ENCODE measurements at regions not wholly inside any gene's neighbourhood (a gene's known extent, or its start where the extent isn't known, plus 50 kb on each side); places are given as distances from the start of the nearest gene placed in this dataset.

GRCh38 chr13:85619321-85619720 is 179.9 kb downstream of the SLITRK6 start:
- Mint-ChIP-seq H3K36me3 (ENCODE audit: low read depth) (peaks cover 3% of the 10 kb centered on the region; the same call in 1 of the 3 replicates), H3K27me3 (ENCODE audit: insufficient read depth, low read depth, poor library complexity) (no peaks in the 10 kb centered on the region), H3K9me3 (peaks cover 4% of the 10 kb centered on the region; the same call in 2 of the 3 replicates)

More at GRCh38 chr13:85619321-85619720, 179.9 kb downstream of the SLITRK6 start:
- Histone ChIP-seq H3K27ac (ENCODE audit: low read depth) (no peak overlapping the region), H3K4me2 (no peak overlapping the region), H4K20me1 (replicated peaks; ENCODE audit: insufficient read depth) (no peaks in the 10 kb centered on the region), H3K27me3 (ENCODE audit: insufficient read depth) (no peaks in the 10 kb centered on the region; the same call in 1 of the 2 replicates), H3F3A (replicated peaks; ENCODE audit: low read depth) (no peaks in the 10 kb centered on the region), H2AFZ (no peak overlapping the region), H3K9me2 (ENCODE audit: insufficient read depth) (no peaks in the 10 kb centered on the region), H3K79me2 (replicated peaks; ENCODE audit: insufficient read depth) (no peaks in the 10 kb centered on the region), H3K4me1 (ENCODE audit: insufficient read depth) (no peaks in the 10 kb centered on the region), H3K36me3 (ENCODE audit: insufficient read depth) (no peaks in the 10 kb centered on the region), H3K4me3 (no peak overlapping the region)
- DNase-seq (ENCODE audit: low spot score) (peak; percentile 13), ATAC-seq (no peak; the same call in 2 of the 3 replicates)
- TF ChIP-seq ZNF462 (CRISPR knock-in tag; IDR thresholded peaks at IDR 0.05) (no peak), STAT1 (IDR thresholded peaks at IDR 0.05; ENCODE audit: unreplicated experiment) (no peak), JUNB (IDR thresholded peaks at IDR 0.05; ENCODE audit: unreplicated experiment) (no peak), CREB1 (CRISPR knock-in tag; IDR thresholded peaks at IDR 0.05; ENCODE audit: low read depth) (no peak), EZH2phosphoT487 (IDR thresholded peaks at IDR 0.05; ENCODE audit: unreplicated experiment) (no peak), REST (IDR thresholded peaks at IDR 0.05; ENCODE audit: unreplicated experiment) (no peak), EZH2 (IDR thresholded peaks at IDR 0.05; ENCODE audit: low read depth, unreplicated experiment) (no peak), POLR2AphosphoS5 (IDR thresholded peaks at IDR 0.05; ENCODE audit: low read depth) (no peak)
- H3K4me3 Mint-ChIP-seq = no peak overlapping the region
- no peak overlapping the region for H3K27ac Mint-ChIP-seq
- peaks cover 4% of the 10 kb centered on the region; the same call in 2 of the 3 replicates for H3K4me1 Mint-ChIP-seq
